Prostate gland (tissue), 2 donors: ENCODE measurements at regions not wholly inside any gene's neighbourhood (a gene's known extent, or its start where the extent isn't known, plus 50 kb on each side); places are given as distances from the start of the nearest gene placed in this dataset.
"Not testable (repeated sequence)": the region's sequence is repeated elsewhere in the genome, so short reads cannot be mapped to it uniquely, and the experiment has no call there.

Experiments
- DNase-seq: peaks from one replicate; pipeline ENCODE4 v3.0.0-alpha.2; 2019; ENCODE audit warnings: low spot score
- H3K27ac ChIP-seq, 2 donors: fragments of 200-600 bp; sonication (generic); 2 replicates each; pipeline ENCODE4 v1.5.1; 2017 to 2019
- H3K27me3 ChIP-seq: fragments of 200-600 bp; sonication (generic); replicated peaks from 2 replicates; pipeline ENCODE4 v1.5.1; 2019; ENCODE audit not compliant: insufficient read depth
- H3K36me3 ChIP-seq, 2 donors: fragments of 200-600 bp; sonication (generic); 1 replicate in 1 of 2; 2 replicates in 1 of 2; pipeline versions ENCODE4 v1.5.1 to v1.8.1; 2017 to 2019
- H3K4me1 ChIP-seq: fragments of 200-600 bp; sonication (generic); replicated peaks from 2 replicates; pipeline ENCODE4 v1.5.1; 2019
- H3K4me3 ChIP-seq, 2 donors: fragments of 200-600 bp; sonication (generic); 2 replicates each; pipeline ENCODE4 v1.5.1; 2017 to 2019
- H3K9me3 ChIP-seq: fragments of 200-600 bp; sonication (generic); 2 replicates; pipeline ENCODE4 v1.5.1; 2017
- POLR2A ChIP-seq: fragments of 450-650 bp; IDR thresholded peaks from one replicate; pipeline ENCODE4 v1.6.1; 2016; ENCODE audit warnings: antibody characterized with exemption, mild to moderate bottlenecking
- POLR2AphosphoS5 ChIP-seq: sonication (generic); formaldehyde crosslinking; IDR thresholded peaks from one replicate; pipeline ENCODE4 v1.6.1; 2017; ENCODE audit warnings: antibody characterized with exemption
- WGBS: methylation state at CpG from one replicate; pipeline ENCODE4 v1.1.5; 2018; 5-methylcytosine and 5-hydroxymethylcytosine counted together
- intact Hi-C: fragments of 100-400 bp; cut with DNase I; formaldehyde crosslinking; loops from one replicate; pipeline ENCODE4 v1.14.2; 2022
- TF ChIP-seq, protein P1 (sequence below), 4 experiments: fragments of 200-600 bp in 2 of 4; fragments of 450-650 bp in 2 of 4; sonication (generic) in 2 of 4; IDR thresholded peaks; 1 replicate in 3 of 4; 2 replicates in 1 of 4; pipeline ENCODE4 v1.5.1; 2016 to 2019; ENCODE audit warnings: antibody characterized with exemption in 4 of 4, mild to moderate bottlenecking in 2 of 4, moderate library complexity in 2 of 4

DNA sequence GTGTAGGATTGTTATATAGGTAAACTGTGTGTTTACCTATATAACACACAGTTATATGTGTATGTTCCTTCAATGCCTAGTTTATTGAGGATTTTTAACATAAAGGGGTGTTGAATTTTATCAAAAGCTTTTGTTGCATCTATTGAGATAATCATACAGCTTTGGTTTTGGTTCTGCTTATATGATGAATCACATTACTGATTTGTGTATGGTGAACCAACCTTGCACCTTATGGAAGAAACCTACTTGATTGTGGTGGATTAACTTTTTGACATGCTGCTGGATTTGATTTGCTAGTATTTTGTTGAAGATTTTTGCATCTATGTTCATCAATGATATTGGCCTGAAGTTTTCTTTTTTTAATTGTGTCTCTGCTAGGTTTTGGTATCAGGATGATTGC lies 194.9 kb downstream of the TMEM167A start:
- H3K36me3 ChIP-seq: no peaks in the 10 kb centered on the region
- intact Hi-C loops: no loop called here
- H3K4me3 ChIP-seq: no peak overlapping the region
- no peaks in the 10 kb centered on the region for H3K27me3 ChIP-seq
- no peak overlapping the region for H3K27ac ChIP-seq
- no peaks in the 10 kb centered on the region for H3K9me3 ChIP-seq
- no peak for DNase-seq
- TF ChIP-seq POLR2AphosphoS5 (no peak), POLR2A (no peak)
- TF ChIP-seq, protein P1, sequence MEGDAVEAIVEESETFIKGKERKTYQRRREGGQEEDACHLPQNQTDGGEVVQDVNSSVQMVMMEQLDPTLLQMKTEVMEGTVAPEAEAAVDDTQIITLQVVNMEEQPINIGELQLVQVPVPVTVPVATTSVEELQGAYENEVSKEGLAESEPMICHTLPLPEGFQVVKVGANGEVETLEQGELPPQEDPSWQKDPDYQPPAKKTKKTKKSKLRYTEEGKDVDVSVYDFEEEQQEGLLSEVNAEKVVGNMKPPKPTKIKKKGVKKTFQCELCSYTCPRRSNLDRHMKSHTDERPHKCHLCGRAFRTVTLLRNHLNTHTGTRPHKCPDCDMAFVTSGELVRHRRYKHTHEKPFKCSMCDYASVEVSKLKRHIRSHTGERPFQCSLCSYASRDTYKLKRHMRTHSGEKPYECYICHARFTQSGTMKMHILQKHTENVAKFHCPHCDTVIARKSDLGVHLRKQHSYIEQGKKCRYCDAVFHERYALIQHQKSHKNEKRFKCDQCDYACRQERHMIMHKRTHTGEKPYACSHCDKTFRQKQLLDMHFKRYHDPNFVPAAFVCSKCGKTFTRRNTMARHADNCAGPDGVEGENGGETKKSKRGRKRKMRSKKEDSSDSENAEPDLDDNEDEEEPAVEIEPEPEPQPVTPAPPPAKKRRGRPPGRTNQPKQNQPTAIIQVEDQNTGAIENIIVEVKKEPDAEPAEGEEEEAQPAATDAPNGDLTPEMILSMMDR (IDR thresholded peaks at IDR 0.05): no peak
- H3K4me1 ChIP-seq: no peaks in the 10 kb centered on the region

DNA sequence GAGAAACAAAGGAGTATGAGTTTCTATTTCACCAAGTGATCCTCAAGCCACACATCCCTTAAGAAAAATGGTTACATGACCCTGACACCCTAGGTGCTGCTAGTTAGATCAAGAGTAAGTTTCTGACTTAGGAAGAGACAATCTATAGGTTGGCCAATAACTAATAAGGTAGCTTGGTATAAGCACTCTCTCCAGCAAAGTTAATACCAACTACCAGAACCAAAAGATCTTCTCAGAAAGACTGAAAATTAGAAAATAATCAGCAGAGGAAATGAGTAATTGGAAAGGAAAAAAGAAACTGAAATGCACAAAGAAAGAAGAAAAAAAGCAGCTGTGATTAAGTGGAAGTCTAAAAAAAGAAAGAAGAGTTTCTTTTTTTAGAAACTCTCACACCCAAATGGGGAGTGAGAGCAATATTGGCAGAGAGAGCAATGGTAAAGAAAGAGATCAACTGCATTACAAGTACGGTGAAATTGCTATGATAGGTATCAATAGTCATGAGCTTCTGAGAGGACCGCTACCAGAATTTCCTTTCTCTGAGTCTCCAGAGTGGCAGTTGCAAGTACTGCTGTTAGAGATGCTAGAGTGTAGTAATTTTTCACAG lies 195.5 kb downstream of the TMEM167A start:
- Histone ChIP-seq H3K9me3 (no peaks in the 10 kb centered on the region), H3K36me3 (no peaks in the 10 kb centered on the region), H3K4me1 (no peaks in the 10 kb centered on the region), H3K27me3 (no peaks in the 10 kb centered on the region), H3K4me3 (no peak overlapping the region), H3K27ac (no peak overlapping the region)
- TF ChIP-seq POLR2A (no peak), POLR2AphosphoS5 (no peak)
- TF ChIP-seq, protein P1 (IDR thresholded peaks at IDR 0.05): no peak
- no peak for DNase-seq
- intact Hi-C loops: no loop called here
- WGBS: 98% methylated on average over 2 of the region's 2 CpGs

DNA sequence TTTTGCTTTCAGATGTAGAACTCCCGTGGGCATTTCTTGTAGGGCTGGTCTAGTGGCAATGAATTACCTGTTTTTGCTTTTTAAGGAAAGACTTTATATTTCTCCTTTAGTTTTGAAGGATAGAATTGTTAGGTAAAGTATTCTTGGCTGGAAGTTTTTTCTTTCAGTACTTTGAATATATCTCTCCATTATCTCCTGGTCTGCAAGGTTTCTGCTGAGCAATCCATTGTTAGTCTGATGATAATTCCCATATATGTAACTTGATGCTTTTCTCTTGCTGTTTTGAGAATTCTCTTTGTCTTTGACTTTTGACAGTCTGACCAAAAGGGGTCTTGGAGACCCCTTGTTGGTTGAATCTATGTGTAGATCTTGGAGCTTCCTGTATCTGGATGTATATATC lies 198.1 kb downstream of the TMEM167A start:
- TF ChIP-seq POLR2A: no peak
- TF ChIP-seq, protein P1 (IDR thresholded peaks at IDR 0.05): no peak
- no peak for TF ChIP-seq POLR2AphosphoS5
- Histone ChIP-seq H3K9me3 (no peaks in the 10 kb centered on the region), H3K4me1 (no peaks in the 10 kb centered on the region), H3K27ac (no peak overlapping the region), H3K4me3 (no peak overlapping the region), H3K36me3 (no peaks in the 10 kb centered on the region), H3K27me3 (no peaks in the 10 kb centered on the region)
- no peak for DNase-seq
- intact Hi-C loops: no loop called here
- 94% methylated on average over 1 of the region's 1 CpG for WGBS

DNA sequence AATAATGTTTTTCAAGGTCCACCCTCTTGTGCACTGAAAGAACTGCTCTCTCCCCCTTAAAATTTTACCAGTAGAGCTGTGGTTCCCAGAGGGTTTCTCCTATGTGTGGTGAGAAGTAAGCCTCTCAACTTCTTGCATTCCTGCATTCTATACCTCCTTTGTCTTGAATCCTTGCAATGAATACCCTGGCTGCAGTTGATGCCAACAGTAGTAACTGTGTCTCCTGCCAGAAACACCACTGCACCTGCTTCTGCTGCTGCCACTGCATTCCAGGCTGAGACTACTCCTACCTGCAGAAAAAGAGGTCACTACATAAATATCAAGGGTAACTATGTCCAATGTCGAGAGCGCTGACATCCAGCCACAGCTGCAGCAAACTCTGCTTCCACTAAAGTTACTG lies 203.7 kb downstream of the TMEM167A start:
- TF ChIP-seq, protein P1 (IDR thresholded peaks at IDR 0.05): no peak
- TF ChIP-seq POLR2A (no peak), POLR2AphosphoS5 (no peak)
- Histone ChIP-seq H3K27ac (no peak overlapping the region), H3K36me3 (no peaks in the 10 kb centered on the region), H3K4me1 (no peaks in the 10 kb centered on the region), H3K27me3 (no peaks in the 10 kb centered on the region), H3K9me3 (no peaks in the 10 kb centered on the region), H3K4me3 (no peak overlapping the region)
- WGBS: 56% methylated on average over 2 of the region's 2 CpGs
- no peak for DNase-seq
- intact Hi-C loops: no loop called here

DNA sequence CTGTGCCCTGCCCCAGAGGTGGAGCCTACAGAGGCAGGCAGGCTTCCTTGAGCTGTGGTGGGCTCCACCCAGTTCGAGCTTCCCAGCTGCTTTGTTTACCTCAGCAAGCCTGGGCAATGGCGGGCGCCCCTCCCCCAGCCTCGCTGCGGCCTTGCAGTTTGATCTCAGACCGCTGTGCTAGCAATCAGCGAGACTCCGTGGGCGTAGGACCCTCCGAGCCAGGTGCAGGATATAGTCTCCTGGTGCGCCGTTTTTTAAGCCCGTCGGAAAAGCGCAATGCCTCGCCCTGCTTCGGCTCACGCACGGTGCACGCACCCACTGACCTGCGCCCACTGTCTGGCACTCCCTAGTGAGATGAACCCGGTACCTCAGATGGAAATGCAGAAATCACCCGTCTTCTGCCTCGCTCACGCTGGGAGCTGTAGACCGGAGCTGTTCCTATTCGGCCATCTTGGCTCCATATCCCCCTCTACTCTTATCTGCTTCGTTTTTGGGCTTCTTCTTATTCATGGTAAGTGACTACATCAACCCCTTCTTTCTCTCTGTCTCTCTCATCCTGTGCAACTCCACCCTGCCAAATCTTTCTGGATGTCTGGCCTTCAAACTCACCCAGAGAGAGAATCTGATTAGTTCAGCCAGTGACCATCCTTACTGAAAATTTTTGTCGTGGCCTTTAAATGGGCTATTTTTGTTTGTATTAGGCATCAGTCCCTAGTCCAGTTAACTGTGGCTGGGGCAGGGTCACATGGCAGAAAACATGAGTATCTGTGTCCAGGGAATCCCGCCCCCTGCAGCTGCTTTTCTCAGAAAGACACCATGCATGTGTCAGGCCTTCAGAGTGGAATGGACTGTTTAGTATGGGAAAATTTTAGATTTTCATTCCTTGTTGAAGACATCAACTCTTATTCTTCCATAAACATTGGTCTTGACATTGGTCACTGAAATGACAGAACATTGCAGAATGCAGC lies 204.6 kb downstream of the TMEM167A start:
- DNase-seq, intact Hi-C loops, H3K4me3 ChIP-seq, H3K9me3 ChIP-seq, H3K4me1 ChIP-seq, H3K27me3 ChIP-seq, H3K36me3 ChIP-seq, H3K27ac ChIP-seq: not testable (repeated sequence)
- 83% methylated on average over 30 of the region's 30 CpGs for WGBS
